GM19452 (cell line): ENCODE measurements at regions not wholly inside any gene's neighbourhood (a gene's known extent, or its start where the extent isn't known, plus 50 kb on each side); places are given as distances from the start of the nearest gene placed in this dataset.
A peak's percentile ranks its signal among the peaks of the same experiment; 100 is the strongest.
"Not testable (repeated sequence)": the region's sequence is repeated elsewhere in the genome, so short reads cannot be mapped to it uniquely, and the experiment has no call there.

Source experiments
- ATAC-seq: cut with Tn5 transposase; IDR thresholded peaks from one replicate; pipeline ENCODE4 v1.9.1; 2021; ENCODE audit not compliant: unreplicated experiment

- ATAC-seq, result no peak
Observed at GRCh38 chr2:65626831-65627230, 194.4 kb upstream of the SPRED2 start.

GRCh38 chr2:65625982-65626381, 193.6 kb upstream of the SPRED2 start:
- no peak for ATAC-seq

GRCh38 chr2:65622951-65623535, 190.6 kb upstream of the SPRED2 start:
- no peak for ATAC-seq

GRCh38 chr2:65622499-65622898, 190.1 kb upstream of the SPRED2 start:
- ATAC-seq, result no peak

GRCh38 chr2:65620524-65620923, 188.1 kb upstream of the SPRED2 start:
- no peak for ATAC-seq

GRCh38 chr2:65620026-65620425, 187.6 kb upstream of the SPRED2 start:
- ATAC-seq, result no peak

- no peak for ATAC-seq
Observed at GRCh38 chr2:65615602-65616001, 183.2 kb upstream of the SPRED2 start.

- ATAC-seq, result no peak
Observed at GRCh38 chr2:65613968-65614555, 181.7 kb upstream of the SPRED2 start.

- ATAC-seq, result no peak
Observed at GRCh38 chr2:65611488-65611887, 179.1 kb upstream of the SPRED2 start.

GRCh38 chr2:65608916-65609315, 176.5 kb upstream of the SPRED2 start:
- no peak for ATAC-seq

- no peak for ATAC-seq
Observed at GRCh38 chr2:65608466-65608865, 176.1 kb upstream of the SPRED2 start.

- no peak for ATAC-seq
Observed at GRCh38 chr2:65607662-65608305, 175.4 kb upstream of the SPRED2 start.

GRCh38 chr2:65605743-65606058, 173.3 kb upstream of the SPRED2 start:
- peak; percentile 31 for ATAC-seq

- ATAC-seq, result no peak
Observed at GRCh38 chr2:65605058-65605742, 172.8 kb upstream of the SPRED2 start.

- no peak for ATAC-seq
Observed at GRCh38 chr2:65604246-65604645, 171.8 kb upstream of the SPRED2 start.

- ATAC-seq, result no peak
Observed at GRCh38 chr2:65602603-65603235, 170.3 kb upstream of the SPRED2 start.

GRCh38 chr2:65600871-65601270, 168.5 kb upstream of the SPRED2 start:
- ATAC-seq, result not testable (repeated sequence)

GRCh38 chr2:65600351-65600750, 168.0 kb upstream of the SPRED2 start:
- not testable (repeated sequence) for ATAC-seq

GRCh38 chr2:65599693-65600092, 167.3 kb upstream of the SPRED2 start:
- no peak for ATAC-seq

- ATAC-seq, result no peak
Observed at GRCh38 chr2:65598996-65599395, 166.6 kb upstream of the SPRED2 start.

- no peak for ATAC-seq
Observed at GRCh38 chr2:65598264-65598663, 165.9 kb upstream of the SPRED2 start.

GRCh38 chr2:65595630-65596029, 163.2 kb upstream of the SPRED2 start:
- ATAC-seq, result no peak
